ENCODE measurements at regions not wholly inside any gene's neighbourhood (a gene's known extent, or its start where the extent isn't known, plus 50 kb on each side); places are given as distances from the start of the nearest gene placed in this dataset.

DNA sequence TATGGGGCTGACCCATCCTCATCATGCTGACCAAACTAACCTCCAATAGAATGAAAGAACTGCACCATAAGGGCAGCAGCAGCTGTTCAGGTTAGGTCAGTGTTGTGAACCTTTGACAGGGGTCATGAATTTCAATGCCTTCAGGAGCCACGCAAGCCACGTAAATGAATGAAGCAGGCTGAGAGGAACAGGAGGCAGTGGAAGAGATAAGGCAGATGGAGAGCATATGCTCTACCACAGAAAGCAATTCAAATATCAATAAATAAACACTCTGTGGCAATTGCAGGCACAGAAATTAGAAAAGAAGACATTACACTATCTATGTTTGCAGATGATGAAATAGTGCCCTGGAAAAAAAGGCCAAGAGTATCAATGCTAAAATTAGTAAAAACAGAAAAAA, 56.3 kb downstream of the SCG2 start:
- Histone ChIP-seq H4K20me1 (ENCODE audit: control insufficient read depth, extremely low read depth, insufficient read depth, low read length) (no peaks in the 10 kb centered on the region), H3K27ac (ENCODE audit: control insufficient read depth, insufficient read depth, low read length) (no peak overlapping the region), H3K27me3 (ENCODE audit: control insufficient read depth, extremely low read depth, insufficient read depth, low read length) (no peaks in the 10 kb centered on the region), H3K4me2 (ENCODE audit: control insufficient read depth, extremely low read depth, insufficient read depth, low read depth, low read length) (no peak overlapping the region), H3K36me3 (ENCODE audit: control insufficient read depth in 2 of 2, extremely low read depth in 1 of 2, insufficient read depth in 2 of 2, low read length in 2 of 2) (no peaks in the 10 kb centered on the region), H3K4me1 (ENCODE audit: control insufficient read depth, extremely low read depth, insufficient read depth, low read length) (peaks cover 22% of the 10 kb centered on the region), H3K9me1 (ENCODE audit: control insufficient read depth, extremely low read depth, insufficient read depth, low read length) (no peaks in the 10 kb centered on the region), H3K9me3 (ENCODE audit: control insufficient read depth, low read depth, low read length) (no peaks in the 10 kb centered on the region), H3K4me3 (ENCODE audit: control insufficient read depth in 2 of 3, extremely low read depth in 1 of 3, insufficient read depth in 2 of 3, low read depth in 1 of 3, low read length in 3 of 3) (no peak overlapping the region), H3K79me2 (ENCODE audit: control insufficient read depth, insufficient read depth, low read length) (no peaks in the 10 kb centered on the region), H3K9ac (ENCODE audit: control insufficient read depth, extremely low read depth, insufficient read depth, low read length) (no peak overlapping the region), H2AFZ (ENCODE audit: control insufficient read depth, low read length) (no peak overlapping the region)
- FAIRE-seq, result no peak
- TF ChIP-seq EZH2 (IDR thresholded peaks at IDR 0.05; ENCODE audit: low read length), result no peak
- TF ChIP-seq, protein P1, sequence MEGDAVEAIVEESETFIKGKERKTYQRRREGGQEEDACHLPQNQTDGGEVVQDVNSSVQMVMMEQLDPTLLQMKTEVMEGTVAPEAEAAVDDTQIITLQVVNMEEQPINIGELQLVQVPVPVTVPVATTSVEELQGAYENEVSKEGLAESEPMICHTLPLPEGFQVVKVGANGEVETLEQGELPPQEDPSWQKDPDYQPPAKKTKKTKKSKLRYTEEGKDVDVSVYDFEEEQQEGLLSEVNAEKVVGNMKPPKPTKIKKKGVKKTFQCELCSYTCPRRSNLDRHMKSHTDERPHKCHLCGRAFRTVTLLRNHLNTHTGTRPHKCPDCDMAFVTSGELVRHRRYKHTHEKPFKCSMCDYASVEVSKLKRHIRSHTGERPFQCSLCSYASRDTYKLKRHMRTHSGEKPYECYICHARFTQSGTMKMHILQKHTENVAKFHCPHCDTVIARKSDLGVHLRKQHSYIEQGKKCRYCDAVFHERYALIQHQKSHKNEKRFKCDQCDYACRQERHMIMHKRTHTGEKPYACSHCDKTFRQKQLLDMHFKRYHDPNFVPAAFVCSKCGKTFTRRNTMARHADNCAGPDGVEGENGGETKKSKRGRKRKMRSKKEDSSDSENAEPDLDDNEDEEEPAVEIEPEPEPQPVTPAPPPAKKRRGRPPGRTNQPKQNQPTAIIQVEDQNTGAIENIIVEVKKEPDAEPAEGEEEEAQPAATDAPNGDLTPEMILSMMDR (optimal IDR thresholded peaks at IDR 0.05 in 1 of 3, IDR thresholded peaks at IDR 0.05 in 1 of 3, conservative IDR thresholded peaks at IDR 0.05 in 1 of 3; ENCODE audit: extremely low read depth in 1 of 3, insufficient read depth in 2 of 3, low read length in 3 of 3), result no peak
- dilution Hi-C loops (cut with MboI; ENCODE audit: extremely low pct_ligation_motif_present, low sequenced_read_pairs), result no loop called here
- DNase-seq (ENCODE audit: low read depth, low spot score), result no peak

Small RNA genes in the stretch of these regions (small RNA-seq; reads per million reads assigned to genes)
- 0 reads per million in 3 experiments for gene HIGD1AP4 (ENCODE audit: insufficient read length in 3 of 3, low read depth in 3 of 3, low replicate concordance in 1 of 3)
- 0 reads per million in 3 experiments for gene RN7SL807P (ENCODE audit: insufficient read length in 3 of 3, low read depth in 3 of 3, low replicate concordance in 1 of 3)

All from keratinocyte (primary cell).